ENCODE measurements at regions not wholly inside any gene's neighbourhood (a gene's known extent, or its start where the extent isn't known, plus 50 kb on each side); places are given as distances from the start of the nearest gene placed in this dataset.

GRCh38 chr7:10596827-10597226 is 376.8 kb upstream of the PHF14 start:
- intact Hi-C loops (cut with DNase I, micrococcal nuclease) = no loop called here
- Histone ChIP-seq H3K9me3 (peaks cover 16% of the 10 kb centered on the region), H3K4me3 (no peak overlapping the region), H3K36me3 (ENCODE audit: low read depth) (no peaks in the 10 kb centered on the region), H3K4me1 (ENCODE audit: low read depth) (no peaks in the 10 kb centered on the region)
- DNase-seq (no peak), ATAC-seq (no peak)
- TF ChIP-seq CTCF (IDR thresholded peaks at IDR 0.05) = no peak

- no peaks in the 10 kb centered on the region for H3K4me1 ChIP-seq (ENCODE audit: low read depth)
- peaks cover 12% of the 10 kb centered on the region for H3K9me3 ChIP-seq
- intact Hi-C loops (cut with DNase I, micrococcal nuclease) = no loop called here
- ATAC-seq = no peak
- H3K4me3 ChIP-seq = no peak overlapping the region
- no peaks in the 10 kb centered on the region for H3K36me3 ChIP-seq (ENCODE audit: low read depth)
- no peak for DNase-seq
- TF ChIP-seq CTCF (IDR thresholded peaks at IDR 0.05) = no peak
Measured at GRCh38 chr7:10604128-10604527, 369.5 kb upstream of the PHF14 start.

- Histone ChIP-seq H3K4me3 (no peak overlapping the region), H3K36me3 (ENCODE audit: low read depth) (no peaks in the 10 kb centered on the region), H3K9me3 (peaks cover 11% of the 10 kb centered on the region), H3K4me1 (ENCODE audit: low read depth) (no peaks in the 10 kb centered on the region)
- no peak for TF ChIP-seq CTCF (IDR thresholded peaks at IDR 0.05)
- DNase-seq (no peak), ATAC-seq (no peak)
- intact Hi-C loops (cut with DNase I, micrococcal nuclease) = no loop called here
Measured at GRCh38 chr7:10612950-10613349, 360.7 kb upstream of the PHF14 start.

- Histone ChIP-seq H3K4me3 (no peak overlapping the region), H3K4me1 (ENCODE audit: low read depth) (no peaks in the 10 kb centered on the region), H3K9me3 (peaks cover 11% of the 10 kb centered on the region), H3K36me3 (ENCODE audit: low read depth) (no peaks in the 10 kb centered on the region)
- intact Hi-C loops (cut with DNase I, micrococcal nuclease) = no loop called here
- TF ChIP-seq CTCF (IDR thresholded peaks at IDR 0.05) = no peak
- ATAC-seq (no peak), DNase-seq (no peak)
Measured at GRCh38 chr7:10618953-10619352, 354.7 kb upstream of the PHF14 start.

GRCh38 chr7:10632712-10633111 is 341.0 kb upstream of the PHF14 start:
- H3K4me1 ChIP-seq (ENCODE audit: low read depth) = no peaks in the 10 kb centered on the region
- H3K36me3 ChIP-seq (ENCODE audit: low read depth) = no peaks in the 10 kb centered on the region
- intact Hi-C loops (cut with DNase I, micrococcal nuclease) = no loop called here
- TF ChIP-seq CTCF (IDR thresholded peaks at IDR 0.05) = no peak
- no peak for ATAC-seq
- H3K9me3 ChIP-seq = peaks cover 16% of the 10 kb centered on the region
- H3K4me3 ChIP-seq = no peak overlapping the region
- no peak for DNase-seq

GRCh38 chr7:10634239-10634638 is 339.4 kb upstream of the PHF14 start:
- no peaks in the 10 kb centered on the region for H3K36me3 ChIP-seq (ENCODE audit: low read depth)
- TF ChIP-seq CTCF (IDR thresholded peaks at IDR 0.05) = no peak
- H3K4me1 ChIP-seq (ENCODE audit: low read depth) = no peaks in the 10 kb centered on the region
- DNase-seq (no peak), ATAC-seq (no peak)
- H3K4me3 ChIP-seq = no peak overlapping the region
- H3K9me3 ChIP-seq = peaks cover 14% of the 10 kb centered on the region
- intact Hi-C loops (cut with DNase I, micrococcal nuclease) = no loop called here
